ENCODE measurements at regions not wholly inside any gene's neighbourhood (a gene's known extent, or its start where the extent isn't known, plus 50 kb on each side); places are given as distances from the start of the nearest gene placed in this dataset.
A peak's percentile ranks its signal among the peaks of the same experiment; 100 is the strongest.

- ATAC-seq (no peak), DNase-seq (no peak)
- H3K27ac Mint-ChIP-seq, result no peak overlapping the region
- H3K4me1 Mint-ChIP-seq, result no peaks in the 10 kb centered on the region
- H3K4me3 Mint-ChIP-seq, result no peak overlapping the region
- no peaks in the 10 kb centered on the region for H3K27me3 Mint-ChIP-seq
- no peaks in the 10 kb centered on the region for H3K9me3 Mint-ChIP-seq
These were observed 497.5 kb downstream of the TNS1 start for GRCh38 chr2:217505303-217505702.

- H3K27me3 Mint-ChIP-seq, result no peaks in the 10 kb centered on the region
- peaks cover 5% of the 10 kb centered on the region for H3K4me1 Mint-ChIP-seq
- no peak overlapping the region for H3K4me3 Mint-ChIP-seq
- H3K9me3 Mint-ChIP-seq, result no peaks in the 10 kb centered on the region
- ATAC-seq (no peak), DNase-seq (no peak)
- no peak overlapping the region for H3K27ac Mint-ChIP-seq
These were observed 500.9 kb downstream of the TNS1 start for GRCh38 chr2:217501887-217502286.

GRCh38 chr2:217497843-217498377 is 504.9 kb downstream of the TNS1 start:
- H3K27ac Mint-ChIP-seq, result peak overlapping the region in 1 of 2 donors; percentile 39
- no peak overlapping the region for H3K4me3 Mint-ChIP-seq
- peaks cover 8% of the 10 kb centered on the region for H3K27me3 Mint-ChIP-seq
- DNase-seq (no peak), ATAC-seq (no peak)
- peaks cover 5% of the 10 kb centered on the region for H3K4me1 Mint-ChIP-seq
- peaks cover 5 to 9% of the 10 kb centered on the region in 2 donors for H3K9me3 Mint-ChIP-seq

GRCh38 chr2:217494557-217494956 is 508.2 kb downstream of the TNS1 start:
- peaks cover 5% of the 10 kb centered on the region for H3K4me1 Mint-ChIP-seq
- DNase-seq (no peak), ATAC-seq (no peak)
- no peak overlapping the region for H3K27ac Mint-ChIP-seq
- H3K27me3 Mint-ChIP-seq, result peaks cover 8% of the 10 kb centered on the region
- peaks cover 5 to 9% of the 10 kb centered on the region in 2 donors for H3K9me3 Mint-ChIP-seq
- H3K4me3 Mint-ChIP-seq, result no peak overlapping the region

GRCh38 chr2:217491271-217491670 is 511.5 kb downstream of the TNS1 start:
- peaks cover 5 to 9% of the 10 kb centered on the region in 2 donors for H3K9me3 Mint-ChIP-seq
- H3K27me3 Mint-ChIP-seq, result peaks cover 8% of the 10 kb centered on the region
- no peak overlapping the region for H3K27ac Mint-ChIP-seq
- H3K4me3 Mint-ChIP-seq, result no peak overlapping the region
- DNase-seq (no peak), ATAC-seq (no peak)
- no peaks in the 10 kb centered on the region for H3K4me1 Mint-ChIP-seq

GRCh38 chr2:217489145-217489960 is 513.4 kb downstream of the TNS1 start:
- Mint-ChIP-seq H3K4me3 (no peak overlapping the region), H3K27me3 (peaks cover 8% of the 10 kb centered on the region), H3K4me1 (no peaks in the 10 kb centered on the region), H3K9me3 (peaks cover 5 to 9% of the 10 kb centered on the region in 2 donors), H3K27ac (no peak overlapping the region)
- no peak for ATAC-seq
- DNase-seq, result no peak

GRCh38 chr2:217484046-217484445 is 518.7 kb downstream of the TNS1 start:
- no peak overlapping the region for H3K27ac Mint-ChIP-seq

GRCh38 chr2:217482056-217482710 is 520.6 kb downstream of the TNS1 start:
- Mint-ChIP-seq H3K4me1 (no peaks in the 10 kb centered on the region), H3K4me3 (no peak overlapping the region)
- no peak for DNase-seq

More at GRCh38 chr2:217484046-217484445, 518.7 kb downstream of the TNS1 start:
- Mint-ChIP-seq H3K27me3 (no peaks in the 10 kb centered on the region), H3K4me1 (no peaks in the 10 kb centered on the region), H3K9me3 (no peaks in the 10 kb centered on the region), H3K4me3 (no peak overlapping the region)
- ATAC-seq (no peak), DNase-seq (no peak)

GRCh38 chr2:217481577-217481976 is 521.2 kb downstream of the TNS1 start:
- no peak for ATAC-seq
- H3K4me1 Mint-ChIP-seq, result no peaks in the 10 kb centered on the region

More at GRCh38 chr2:217482056-217482710, 520.6 kb downstream of the TNS1 start:
- Mint-ChIP-seq H3K9me3 (no peaks in the 10 kb centered on the region), H3K27ac (no peak overlapping the region), H3K27me3 (no peaks in the 10 kb centered on the region)
- no peak for ATAC-seq

GRCh38 chr2:217479566-217479965 is 523.2 kb downstream of the TNS1 start:
- Mint-ChIP-seq H3K9me3 (no peaks in the 10 kb centered on the region), H3K27me3 (no peaks in the 10 kb centered on the region), H3K4me1 (no peaks in the 10 kb centered on the region), H3K27ac (no peak overlapping the region), H3K4me3 (no peak overlapping the region)
- ATAC-seq, result no peak
- DNase-seq, result no peak

More at GRCh38 chr2:217481577-217481976, 521.2 kb downstream of the TNS1 start:
- Mint-ChIP-seq H3K9me3 (no peaks in the 10 kb centered on the region), H3K4me3 (no peak overlapping the region), H3K27ac (no peak overlapping the region), H3K27me3 (no peaks in the 10 kb centered on the region)
- no peak for DNase-seq

GRCh38 chr2:217478831-217479455 is 523.9 kb downstream of the TNS1 start:
- Mint-ChIP-seq H3K27me3 (no peaks in the 10 kb centered on the region), H3K9me3 (no peaks in the 10 kb centered on the region), H3K4me1 (no peaks in the 10 kb centered on the region), H3K4me3 (no peak overlapping the region), H3K27ac (no peak overlapping the region)
- DNase-seq (no peak), ATAC-seq (no peak)

GRCh38 chr2:217477583-217477982 is 525.2 kb downstream of the TNS1 start:
- ATAC-seq (no peak), DNase-seq (no peak)
- Mint-ChIP-seq H3K4me3 (no peak overlapping the region), H3K4me1 (no peaks in the 10 kb centered on the region), H3K27ac (no peak overlapping the region), H3K9me3 (no peaks in the 10 kb centered on the region), H3K27me3 (no peaks in the 10 kb centered on the region)

GRCh38 chr2:217475791-217476190 is 527.0 kb downstream of the TNS1 start:
- H3K27ac Mint-ChIP-seq, result no peak overlapping the region
- no peak overlapping the region for H3K4me3 Mint-ChIP-seq
- H3K27me3 Mint-ChIP-seq, result no peaks in the 10 kb centered on the region
- no peaks in the 10 kb centered on the region for H3K9me3 Mint-ChIP-seq
- H3K4me1 Mint-ChIP-seq, result no peaks in the 10 kb centered on the region
- no peak for DNase-seq
- ATAC-seq, result no peak

- Mint-ChIP-seq H3K4me3 (no peak overlapping the region), H3K9me3 (no peaks in the 10 kb centered on the region), H3K27ac (no peak overlapping the region), H3K4me1 (no peaks in the 10 kb centered on the region), H3K27me3 (no peaks in the 10 kb centered on the region)
- ATAC-seq, result no peak
- DNase-seq, result no peak
These were observed 527.7 kb downstream of the TNS1 start for GRCh38 chr2:217475101-217475500.

GRCh38 chr2:217471319-217471718 is 531.5 kb downstream of the TNS1 start:
- H3K27ac Mint-ChIP-seq, result no peak overlapping the region
- H3K27me3 Mint-ChIP-seq, result no peaks in the 10 kb centered on the region
- no peak overlapping the region for H3K4me3 Mint-ChIP-seq
- ATAC-seq (no peak), DNase-seq (no peak)
- H3K9me3 Mint-ChIP-seq, result no peaks in the 10 kb centered on the region
- no peaks in the 10 kb centered on the region for H3K4me1 Mint-ChIP-seq

Measured in stimulated activated naive CD8-positive, alpha-beta T cell treated with anti-CD3 and anti-CD28 coated beads, Interleukin-15, amount 100 ng/mL, for 72 hours (primary cell).